HG03135 (cell line): ENCODE measurements at regions not wholly inside any gene's neighbourhood (a gene's known extent, or its start where the extent isn't known, plus 50 kb on each side); places are given as distances from the start of the nearest gene placed in this dataset.

Experiments used
- ATAC-seq: cut with Tn5 transposase; IDR thresholded peaks from one replicate; pipeline ENCODE4 v1.9.1; 2021; ENCODE audit warnings: mild to moderate bottlenecking, moderate library complexity; ENCODE audit not compliant: unreplicated experiment

GRCh38 chr11:128407962-128408361 lies 179.4 kb downstream of the ETS1 start:
- ATAC-seq, result no peak

GRCh38 chr11:128405714-128406662 lies 181.4 kb downstream of the ETS1 start:
- ATAC-seq, result no peak

GRCh38 chr11:128405112-128405511 lies 182.2 kb downstream of the ETS1 start:
- no peak for ATAC-seq

- ATAC-seq, result no peak
These were observed 182.9 kb downstream of the ETS1 start for GRCh38 chr11:128404437-128404836.

- no peak for ATAC-seq
These were observed 186.8 kb downstream of the ETS1 start for GRCh38 chr11:128400382-128401203.

- ATAC-seq, result peak; percentile 70
These were observed 187.9 kb downstream of the ETS1 start for GRCh38 chr11:128399251-128400121.

- ATAC-seq, result peak; percentile 28
These were observed 188.7 kb downstream of the ETS1 start for GRCh38 chr11:128398517-128399250.

- ATAC-seq, result no peak
These were observed 190.0 kb downstream of the ETS1 start for GRCh38 chr11:128397362-128397761.

GRCh38 chr11:128394431-128395089 lies 192.8 kb downstream of the ETS1 start:
- ATAC-seq, result no peak

- ATAC-seq, result no peak
These were observed 195.1 kb downstream of the ETS1 start for GRCh38 chr11:128392259-128392658.

- ATAC-seq, result no peak
These were observed 195.5 kb downstream of the ETS1 start for GRCh38 chr11:128391811-128392210.

GRCh38 chr11:128390246-128390645 lies 197.1 kb downstream of the ETS1 start:
- ATAC-seq, result no peak

- no peak for ATAC-seq
These were observed 197.8 kb downstream of the ETS1 start for GRCh38 chr11:128389461-128389976.

- no peak for ATAC-seq
These were observed 199.0 kb downstream of the ETS1 start for GRCh38 chr11:128388206-128388815.

- ATAC-seq, result no peak
These were observed 207.5 kb downstream of the ETS1 start for GRCh38 chr11:128379587-128380580.

GRCh38 chr11:128375961-128376360 lies 211.4 kb downstream of the ETS1 start:
- ATAC-seq, result no peak

- ATAC-seq, result no peak
These were observed 213.3 kb downstream of the ETS1 start for GRCh38 chr11:128374026-128374425.

- no peak for ATAC-seq
These were observed 214.4 kb downstream of the ETS1 start for GRCh38 chr11:128372977-128373376.
